HL-60 (cell line): ENCODE measurements at regions not wholly inside any gene's neighbourhood (a gene's known extent, or its start where the extent isn't known, plus 50 kb on each side); places are given as distances from the start of the nearest gene placed in this dataset.
"Not testable (repeated sequence)": the region's sequence is repeated elsewhere in the genome, so short reads cannot be mapped to it uniquely, and the experiment has no call there.

Experiments used
- DNase-seq, 2 experiments: peaks; one replicate each; pipeline ENCODE4 v3.0.0-alpha.2; 2010 to 2020; ENCODE audit warnings: low read depth in 1 of 2, low spot score in 1 of 2
- H3K27ac ChIP-seq: fragments of 250-450 bp; sonication (Bioruptor Pico); replicated peaks from 2 replicates; pipeline ENCODE4 v1.5.1; 2020; ENCODE audit warnings: mild to moderate bottlenecking, moderate library complexity
- H3K27me3 ChIP-seq: fragments of 250-450 bp; sonication (Bioruptor Pico); 2 replicates; pipeline ENCODE4 v1.5.1; 2021; ENCODE audit warnings: mild to moderate bottlenecking, moderate library complexity; ENCODE audit not compliant: insufficient read depth, poor library complexity, severe bottlenecking
- H3K4me3 ChIP-seq: replicated peaks from 2 replicates; pipeline ENCODE4 v1.5.1; 2011; ENCODE audit warnings: mild to moderate bottlenecking, control low read depth, low read length; ENCODE audit not compliant: insufficient read depth
- CTCF ChIP-seq: IDR thresholded peaks from one replicate; pipeline ENCODE4 v1.5.1; 2011; ENCODE audit warnings: low read length, control low read depth, inconsistent platforms; ENCODE audit not compliant: insufficient read depth
- GABPA ChIP-seq: IDR thresholded peaks from 2 replicates; pipeline ENCODE4 v1.6.1; 2012; ENCODE audit warnings: low read depth
- POLR2AphosphoS5 ChIP-seq: IDR thresholded peaks from 2 replicates; pipeline ENCODE4 v1.6.1; 2012; ENCODE audit warnings: low read depth
- REST ChIP-seq: IDR thresholded peaks from 2 replicates; pipeline ENCODE4 v1.6.1; 2012; ENCODE audit warnings: low read depth; ENCODE audit not compliant: insufficient replicate concordance
- SPI1 ChIP-seq: IDR thresholded peaks from 2 replicates; pipeline ENCODE4 v1.6.1; 2012; ENCODE audit warnings: low read depth, mild to moderate bottlenecking, borderline replicate concordance

- Histone ChIP-seq H3K4me3 (no peak overlapping the region), H3K27me3 (no peaks in the 10 kb centered on the region), H3K27ac (peak overlapping the region; percentile 19; the same call in 1 of the 2 replicates)
- no peak for TF ChIP-seq CTCF
- no peak for TF ChIP-seq SPI1
- no peak for TF ChIP-seq REST
- no peak for TF ChIP-seq GABPA
- no peak for TF ChIP-seq POLR2AphosphoS5
- DNase-seq, result peak in 1 of 2 experiments; percentile 26
Observed at GRCh38 chr7:17044861-17045260, 163.1 kb upstream of the AGR3 start.

- Histone ChIP-seq H3K27me3 (no peaks in the 10 kb centered on the region), H3K27ac (no peak overlapping the region), H3K4me3 (no peak overlapping the region)
- DNase-seq, result no peak
- TF ChIP-seq POLR2AphosphoS5, result no peak
- TF ChIP-seq SPI1, result no peak
- no peak for TF ChIP-seq REST
- no peak for TF ChIP-seq CTCF
- no peak for TF ChIP-seq GABPA
Observed at GRCh38 chr7:17046259-17046658, 164.5 kb upstream of the AGR3 start.

GRCh38 chr7:17046666-17047065 lies 164.9 kb upstream of the AGR3 start:
- Histone ChIP-seq H3K27ac (no peak overlapping the region), H3K4me3 (no peak overlapping the region), H3K27me3 (no peaks in the 10 kb centered on the region)
- no peak for TF ChIP-seq SPI1
- TF ChIP-seq GABPA, result no peak
- TF ChIP-seq CTCF, result no peak
- TF ChIP-seq POLR2AphosphoS5, result no peak
- TF ChIP-seq REST, result no peak
- DNase-seq, result no peak

- not testable (repeated sequence) for H3K27me3 ChIP-seq, H3K4me3 ChIP-seq, H3K27ac ChIP-seq, DNase-seq
Observed at GRCh38 chr7:17053164-17053563, 171.4 kb upstream of the AGR3 start.
